ENCODE measurements at regions not wholly inside any gene's neighbourhood (a gene's known extent, or its start where the extent isn't known, plus 50 kb on each side); places are given as distances from the start of the nearest gene placed in this dataset.

- H3K36me3 Mint-ChIP-seq (ENCODE audit: unreplicated experiment) = no peaks in the 10 kb centered on the region
- no peaks in the 10 kb centered on the region for H3K9me3 Mint-ChIP-seq (ENCODE audit: unreplicated experiment)
- peaks cover 29% of the 10 kb centered on the region for H3K27me3 Mint-ChIP-seq (ENCODE audit: unreplicated experiment)
- no peak overlapping the region for H3K27ac Mint-ChIP-seq (ENCODE audit: unreplicated experiment)
- H3K4me1 Mint-ChIP-seq (ENCODE audit: unreplicated experiment) = no peaks in the 10 kb centered on the region
- no peak overlapping the region for H3K4me3 Mint-ChIP-seq (ENCODE audit: unreplicated experiment)
- no peak for DNase-seq (ENCODE audit: extremely low spot score, unreplicated experiment)
- peak; percentile 67 for TF ChIP-seq CTCF (IDR thresholded peaks at IDR 0.05)
Observed at GRCh38 chr13:61954092-61954491, 538.4 kb upstream of the PCDH20 start.

- no peak overlapping the region for H3K27ac Mint-ChIP-seq (ENCODE audit: unreplicated experiment)
- TF ChIP-seq CTCF (IDR thresholded peaks at IDR 0.05) = no peak
- DNase-seq (ENCODE audit: extremely low spot score, unreplicated experiment) = no peak
- no peaks in the 10 kb centered on the region for H3K36me3 Mint-ChIP-seq (ENCODE audit: unreplicated experiment)
- H3K9me3 Mint-ChIP-seq (ENCODE audit: unreplicated experiment) = no peaks in the 10 kb centered on the region
- H3K4me1 Mint-ChIP-seq (ENCODE audit: unreplicated experiment) = no peaks in the 10 kb centered on the region
- H3K4me3 Mint-ChIP-seq (ENCODE audit: unreplicated experiment) = no peak overlapping the region
- peaks cover 30% of the 10 kb centered on the region for H3K27me3 Mint-ChIP-seq (ENCODE audit: unreplicated experiment)
Observed at GRCh38 chr13:61950828-61951227, 535.2 kb upstream of the PCDH20 start.

GRCh38 chr13:61944329-61944929, 528.8 kb upstream of the PCDH20 start:
- DNase-seq (ENCODE audit: extremely low spot score, unreplicated experiment) = no peak
- Mint-ChIP-seq H3K27me3 (ENCODE audit: unreplicated experiment) (peaks cover 22% of the 10 kb centered on the region), H3K36me3 (ENCODE audit: unreplicated experiment) (no peaks in the 10 kb centered on the region)

GRCh38 chr13:61935710-61936109, 520.1 kb upstream of the PCDH20 start:
- no peak for DNase-seq (ENCODE audit: extremely low spot score, unreplicated experiment)
- no peak overlapping the region for H3K4me3 Mint-ChIP-seq (ENCODE audit: unreplicated experiment)
- H3K36me3 Mint-ChIP-seq (ENCODE audit: unreplicated experiment) = no peaks in the 10 kb centered on the region
- no peaks in the 10 kb centered on the region for H3K4me1 Mint-ChIP-seq (ENCODE audit: unreplicated experiment)
- peaks cover 13% of the 10 kb centered on the region for H3K27me3 Mint-ChIP-seq (ENCODE audit: unreplicated experiment)
- H3K27ac Mint-ChIP-seq (ENCODE audit: unreplicated experiment) = no peak overlapping the region
- no peaks in the 10 kb centered on the region for H3K9me3 Mint-ChIP-seq (ENCODE audit: unreplicated experiment)
- TF ChIP-seq CTCF (IDR thresholded peaks at IDR 0.05) = no peak

More at GRCh38 chr13:61944329-61944929, 528.8 kb upstream of the PCDH20 start:
- H3K27ac Mint-ChIP-seq (ENCODE audit: unreplicated experiment) = no peak overlapping the region
- TF ChIP-seq CTCF (IDR thresholded peaks at IDR 0.05) = no peak
- H3K9me3 Mint-ChIP-seq (ENCODE audit: unreplicated experiment) = no peaks in the 10 kb centered on the region
- no peak overlapping the region for H3K4me3 Mint-ChIP-seq (ENCODE audit: unreplicated experiment)
- H3K4me1 Mint-ChIP-seq (ENCODE audit: unreplicated experiment) = no peaks in the 10 kb centered on the region

- H3K4me3 Mint-ChIP-seq (ENCODE audit: unreplicated experiment) = no peak overlapping the region
- peaks cover 21% of the 10 kb centered on the region for H3K9me3 Mint-ChIP-seq (ENCODE audit: unreplicated experiment)
- no peak for TF ChIP-seq CTCF (IDR thresholded peaks at IDR 0.05)
- no peak for DNase-seq (ENCODE audit: extremely low spot score, unreplicated experiment)
- no peaks in the 10 kb centered on the region for H3K4me1 Mint-ChIP-seq (ENCODE audit: unreplicated experiment)
- H3K36me3 Mint-ChIP-seq (ENCODE audit: unreplicated experiment) = no peaks in the 10 kb centered on the region
- H3K27me3 Mint-ChIP-seq (ENCODE audit: unreplicated experiment) = peaks cover 26% of the 10 kb centered on the region
- no peak overlapping the region for H3K27ac Mint-ChIP-seq (ENCODE audit: unreplicated experiment)
Observed at GRCh38 chr13:61927648-61928047, 512.0 kb upstream of the PCDH20 start.
